DMS153 (cell line): ENCODE measurements at regions not wholly inside any gene's neighbourhood (a gene's known extent, or its start where the extent isn't known, plus 50 kb on each side); places are given as distances from the start of the nearest gene placed in this dataset.

Source experiments
- DNase-seq: peaks from one replicate; lab custom pipeline; 2025; lab: John Stamatoyannopoulos, UW

DNA sequence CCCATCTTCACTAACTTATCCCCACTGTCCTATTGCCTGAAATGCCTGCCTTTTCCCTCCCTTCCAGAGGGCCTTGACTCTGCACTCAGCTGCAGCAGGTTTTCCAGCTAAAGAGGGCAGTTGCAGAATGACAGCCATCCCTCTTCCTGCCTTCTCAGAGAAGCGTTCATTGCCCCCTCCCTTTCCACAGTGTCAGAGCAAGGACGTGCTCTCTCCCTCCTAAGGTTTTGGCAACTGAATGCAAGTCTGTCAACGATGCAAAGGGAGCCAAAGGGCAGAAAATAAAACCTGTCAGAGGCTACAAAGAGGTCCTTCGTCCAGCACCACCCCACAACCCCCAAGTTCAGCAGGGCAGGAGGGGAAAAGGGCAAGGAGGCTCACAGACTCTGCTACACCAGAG, 230.1 kb upstream of the THBS1 start:
- no peak for DNase-seq

DNA sequence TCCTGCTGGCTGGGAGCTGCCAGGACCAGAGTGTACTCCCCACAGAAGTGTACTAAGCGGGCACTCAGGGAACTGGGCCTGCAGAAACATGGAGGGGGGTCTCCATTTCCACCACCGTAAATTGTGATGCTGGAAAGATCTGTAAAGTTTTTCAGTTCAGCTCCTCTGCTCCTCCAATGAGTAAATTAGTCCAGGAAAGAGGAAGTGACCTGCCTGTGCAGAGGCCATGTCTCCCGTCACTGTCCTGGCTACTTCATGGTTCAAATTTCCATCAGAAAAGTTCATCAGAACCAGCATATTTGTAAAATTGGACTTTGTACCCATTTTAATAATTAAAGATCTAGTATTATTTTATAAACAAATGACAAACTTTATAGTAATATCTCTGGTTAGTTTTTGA, 226.7 kb upstream of the THBS1 start:
- DNase-seq: no peak

DNA sequence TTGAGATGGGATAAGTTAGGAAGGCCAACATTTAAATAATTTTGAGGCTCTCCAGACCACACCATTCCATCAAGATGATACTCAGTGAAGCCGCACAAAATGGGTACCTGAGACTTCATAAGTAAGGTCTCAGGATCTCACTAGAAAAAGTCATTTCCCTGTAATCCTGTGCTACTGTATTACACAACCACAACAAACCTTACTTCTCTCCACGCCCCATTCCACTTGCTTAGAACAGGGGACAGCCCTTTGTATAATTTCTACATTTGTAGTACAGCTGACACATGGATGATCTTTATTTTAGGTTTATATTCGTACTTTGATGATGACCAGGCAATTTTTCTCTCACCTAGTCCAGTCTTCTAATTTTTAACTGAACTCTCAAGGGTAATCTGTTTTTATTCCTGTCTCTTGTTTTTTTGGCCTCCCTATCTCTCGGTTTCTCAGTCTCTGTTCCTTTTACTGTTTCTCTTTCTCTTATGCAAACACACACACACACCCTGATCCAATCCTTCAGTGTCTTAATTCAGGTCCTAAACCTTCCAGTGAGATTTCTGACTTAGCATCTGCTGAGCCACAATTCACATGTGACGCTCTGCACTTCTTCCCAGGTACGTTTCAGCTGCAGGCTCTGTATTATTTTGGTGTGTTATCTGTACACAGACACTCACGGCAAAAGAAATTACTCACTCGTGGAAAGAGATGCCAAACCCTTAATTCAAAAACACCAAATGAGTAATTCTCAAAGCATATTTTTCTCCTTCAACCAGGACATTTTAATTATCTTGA, 223.2 kb upstream of the THBS1 start:
- no peak for DNase-seq

DNA sequence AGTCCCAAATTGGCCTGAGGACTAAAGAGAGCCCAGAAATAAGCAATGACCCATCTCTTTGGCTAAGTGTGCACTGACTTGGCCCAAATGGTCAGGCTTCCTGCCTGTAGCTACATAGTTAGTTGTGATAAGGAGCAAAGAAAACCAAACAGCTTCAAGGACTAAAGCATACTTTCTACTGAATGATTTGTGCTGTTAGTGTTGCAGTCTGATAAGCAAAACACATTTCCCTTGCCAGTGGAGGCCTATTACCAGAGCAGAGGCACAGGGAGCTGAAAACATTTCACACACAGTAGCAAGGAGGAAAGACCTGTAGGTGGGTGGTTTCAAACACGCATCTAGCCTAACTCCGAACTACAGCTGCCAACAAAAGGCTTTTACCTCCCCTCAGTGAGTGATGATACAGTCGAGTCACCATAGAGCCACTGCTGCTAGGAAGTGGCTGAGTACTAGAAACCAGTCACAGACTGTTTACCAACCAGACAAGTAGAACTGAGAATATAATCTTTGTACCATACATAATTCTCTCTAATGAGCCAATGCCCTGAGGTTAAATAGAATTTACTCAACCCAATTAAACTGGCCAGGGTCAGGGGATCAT, 222.3 kb upstream of the THBS1 start:
- DNase-seq: no peak

DNA sequence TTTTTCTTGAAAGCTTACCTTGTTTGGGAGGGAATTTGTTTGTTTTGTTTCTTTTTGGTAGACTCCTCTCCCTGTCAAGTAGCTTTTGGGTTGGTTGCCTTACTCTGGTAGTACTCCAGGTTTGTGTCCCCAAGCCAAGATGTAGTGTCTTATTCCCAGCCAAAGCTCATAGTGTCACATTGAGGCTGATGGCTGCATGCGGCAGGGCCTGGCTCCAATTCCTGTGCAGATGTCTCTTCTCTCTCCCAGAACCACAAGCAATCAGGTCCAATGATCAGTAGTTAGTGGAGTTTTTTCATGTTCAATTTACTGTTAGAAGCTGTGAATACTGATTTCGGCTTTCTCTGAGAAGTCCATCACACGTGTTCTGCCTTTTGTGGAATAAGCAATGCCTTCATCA, 221.1 kb upstream of the THBS1 start:
- no peak for DNase-seq

DNA sequence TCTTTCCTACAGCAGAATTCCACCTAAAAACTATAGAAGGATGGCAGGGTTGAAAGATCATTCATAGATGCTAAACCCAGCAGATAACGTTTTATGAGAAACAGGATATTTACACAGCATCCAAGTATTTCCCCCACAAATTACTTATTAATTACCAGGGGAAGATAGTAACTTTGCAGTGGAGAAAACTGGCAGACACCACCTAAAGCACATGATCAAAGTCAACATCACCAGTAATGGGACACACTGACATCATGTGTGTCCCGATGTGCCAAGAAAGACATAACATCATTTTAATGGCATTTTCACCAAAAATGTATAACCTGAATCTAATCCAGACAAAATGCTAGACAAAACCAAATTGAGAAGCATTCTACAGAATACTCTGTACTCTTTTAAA, 220.4 kb upstream of the THBS1 start:
- DNase-seq: no peak

DNA sequence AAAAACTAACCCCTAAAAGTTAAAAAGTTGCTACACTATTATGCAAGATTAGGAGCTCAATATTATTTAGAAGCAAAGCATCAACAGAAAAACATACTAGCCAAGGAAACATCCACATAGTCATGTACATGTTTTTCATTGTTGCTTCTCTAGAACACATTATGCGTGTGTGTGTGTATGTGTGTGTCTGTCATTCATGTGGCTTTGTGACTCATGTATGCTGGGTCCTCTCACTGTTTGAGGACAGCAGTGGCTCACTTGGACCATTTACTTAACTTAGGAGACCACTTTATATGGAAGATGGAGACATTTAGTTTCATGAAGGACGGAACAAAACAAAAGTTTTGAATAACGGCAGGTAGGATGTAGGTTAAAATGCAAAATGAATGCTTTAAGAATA, 219.4 kb upstream of the THBS1 start:
- no peak for DNase-seq

DNA sequence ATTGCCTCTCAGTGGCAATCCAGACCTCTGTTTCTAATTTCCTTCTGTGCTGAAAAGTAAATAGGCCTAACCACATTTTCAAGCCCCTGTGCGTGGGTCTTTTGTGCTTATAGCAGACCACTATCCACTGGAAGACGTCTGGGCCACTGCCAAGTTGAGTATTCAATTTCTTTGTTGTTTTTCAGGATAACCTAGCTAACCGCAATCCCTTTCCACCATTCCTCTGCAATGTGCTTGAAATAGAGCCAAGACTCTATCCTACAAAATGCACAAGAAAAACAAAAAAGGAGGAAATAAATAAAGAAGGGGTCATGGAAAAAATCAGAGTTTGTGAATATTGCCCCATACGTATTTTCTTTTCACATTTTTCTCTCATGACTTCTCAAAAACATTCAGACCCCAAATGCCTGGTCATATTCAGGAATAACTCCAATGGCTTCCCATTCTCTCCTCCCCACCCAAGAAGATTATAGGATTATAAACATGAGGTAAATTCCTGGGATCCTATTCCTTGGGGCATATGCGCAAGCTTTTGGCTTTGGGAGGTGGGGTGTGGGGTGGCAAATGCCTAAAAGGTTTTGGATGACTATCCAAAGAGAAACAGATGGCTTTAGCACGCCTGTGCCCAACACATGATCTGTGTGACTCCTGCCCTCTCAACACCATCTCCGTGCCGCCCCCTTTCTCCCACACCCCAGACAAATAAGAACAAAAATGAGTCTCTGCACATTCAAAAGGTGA, 217.9 kb upstream of the THBS1 start:
- no peak for DNase-seq

DNA sequence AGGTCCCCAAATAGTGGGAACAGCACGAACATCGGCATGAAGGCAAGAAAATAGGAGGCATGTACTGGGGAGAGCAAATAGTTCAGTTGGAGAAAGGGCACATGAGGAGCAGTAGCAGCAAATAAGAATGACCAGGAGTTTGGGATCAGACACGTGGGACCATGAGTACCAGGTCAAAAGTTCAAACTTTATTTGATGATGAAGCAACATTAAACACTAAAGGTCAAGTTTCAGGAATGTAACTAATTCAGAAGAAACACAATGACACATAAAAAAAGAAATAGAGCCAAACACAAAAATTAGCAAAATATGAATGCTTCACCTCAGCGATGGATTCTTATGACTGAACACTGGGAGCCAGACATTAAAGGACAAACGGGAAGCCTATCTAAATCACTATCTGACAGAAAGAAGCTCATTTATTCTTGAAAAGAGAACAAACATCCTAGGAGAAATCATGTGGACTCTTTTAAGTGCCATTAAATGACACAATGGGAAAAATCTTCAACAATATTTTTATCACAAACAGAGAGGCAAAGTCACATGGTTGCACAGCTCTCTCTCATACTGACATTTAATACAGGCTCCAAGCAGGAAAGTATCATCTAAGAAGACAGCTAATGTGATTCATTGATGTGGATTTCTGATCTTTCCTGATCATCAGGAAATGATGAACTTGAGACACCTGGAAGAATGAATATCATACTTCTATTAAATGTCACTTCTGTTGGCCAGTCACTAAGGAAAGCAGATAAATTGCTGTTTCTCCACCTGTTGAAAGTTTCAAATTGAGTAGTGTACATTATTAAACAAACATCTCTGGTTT, 216.9 kb upstream of the THBS1 start:
- DNase-seq: no peak

DNA sequence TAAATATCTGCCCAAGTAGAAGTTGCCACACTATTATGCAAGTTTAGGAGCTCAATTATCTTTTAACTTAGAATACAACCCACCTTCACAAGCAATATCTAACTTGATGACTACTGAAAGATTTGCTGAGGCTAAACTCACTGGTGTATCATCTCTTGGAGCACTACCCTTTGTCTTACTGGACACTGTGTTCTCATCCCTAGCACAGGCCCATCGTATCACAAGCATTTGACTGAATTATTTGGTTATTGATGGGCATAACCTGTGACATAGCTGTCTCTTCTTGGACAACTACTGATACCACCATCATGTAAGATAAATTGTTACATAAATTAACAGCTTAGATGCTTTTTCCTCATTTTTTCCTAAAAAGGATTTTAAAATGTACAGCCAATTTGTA, 216.2 kb upstream of the THBS1 start:
- no peak for DNase-seq

DNA sequence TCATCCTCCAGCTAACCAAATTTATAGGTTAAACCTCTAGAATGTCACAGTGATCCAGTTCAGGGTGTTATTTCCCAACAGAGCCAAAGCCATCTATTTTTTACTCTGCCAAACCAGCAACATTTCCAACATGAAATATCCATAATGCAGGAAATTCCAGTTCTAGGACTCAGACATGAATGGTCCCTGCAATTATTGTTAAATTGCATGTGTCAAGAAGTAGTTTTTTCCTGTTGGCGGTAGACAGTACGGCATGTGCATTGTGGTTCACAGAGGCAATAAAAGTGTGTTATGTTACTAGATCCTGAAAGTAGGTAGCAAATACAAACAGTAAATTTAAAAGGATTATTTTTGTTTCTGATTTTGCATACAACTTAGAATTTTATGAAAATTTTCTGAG, 215.7 kb upstream of the THBS1 start:
- no peak for DNase-seq

DNA sequence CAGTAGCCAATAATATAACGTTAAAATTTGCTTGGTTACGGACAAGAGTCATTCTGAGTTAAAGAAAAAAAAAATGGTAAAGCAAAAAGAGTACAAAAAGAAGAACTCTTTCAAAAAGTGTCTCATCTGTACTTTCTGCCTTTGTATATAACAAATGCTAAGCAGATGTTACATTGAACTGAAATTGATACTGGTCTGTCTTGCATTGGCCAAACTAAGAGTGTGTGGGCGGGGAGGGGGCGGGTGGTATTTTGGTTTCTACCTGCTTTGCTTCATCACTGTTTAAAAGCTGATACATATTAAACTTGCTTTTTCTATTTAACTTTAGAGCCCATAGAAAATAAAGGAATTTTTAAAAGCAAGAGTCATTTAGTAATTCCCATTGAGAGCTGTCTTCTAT, 215.0 kb upstream of the THBS1 start:
- DNase-seq: no peak

DNA sequence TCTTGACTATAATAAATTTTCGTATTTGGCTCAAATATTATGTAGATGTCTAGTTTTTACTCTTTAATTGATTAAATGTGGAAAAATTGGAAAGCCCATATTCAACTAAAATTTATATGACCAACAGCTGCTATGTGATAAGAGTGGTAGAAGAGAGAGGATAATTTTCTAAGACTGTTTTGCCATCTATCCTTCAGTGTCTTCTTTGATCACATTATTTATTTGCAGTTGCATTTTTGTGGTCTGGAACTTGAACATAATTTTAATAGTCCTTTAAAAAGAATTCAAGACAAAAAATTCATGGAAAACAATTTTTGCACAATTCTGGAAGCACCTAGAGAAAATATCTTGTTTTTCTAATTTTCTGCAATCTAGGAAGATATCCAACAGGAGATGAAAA, 213.3 kb upstream of the THBS1 start:
- DNase-seq: no peak

DNA sequence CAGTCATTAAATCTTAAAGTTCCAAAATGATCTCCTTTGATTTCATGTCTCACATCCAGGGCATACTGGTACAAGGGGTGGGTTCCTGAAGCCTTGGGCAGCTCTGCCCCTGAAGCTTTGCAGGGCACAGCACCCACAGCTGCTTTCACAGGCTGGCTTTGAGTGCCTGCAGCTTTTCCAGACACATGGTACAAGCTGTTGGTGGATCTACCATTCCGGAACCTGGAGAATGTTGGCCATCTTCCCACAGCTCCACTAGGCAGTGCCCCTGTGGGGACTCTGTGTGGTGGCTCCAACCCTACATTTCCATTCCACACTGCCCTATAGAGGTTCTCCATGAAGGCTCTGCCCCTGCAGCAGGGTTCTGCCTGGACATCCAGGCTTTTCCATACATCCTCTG, 211.1 kb upstream of the THBS1 start:
- DNase-seq: no peak

DNA sequence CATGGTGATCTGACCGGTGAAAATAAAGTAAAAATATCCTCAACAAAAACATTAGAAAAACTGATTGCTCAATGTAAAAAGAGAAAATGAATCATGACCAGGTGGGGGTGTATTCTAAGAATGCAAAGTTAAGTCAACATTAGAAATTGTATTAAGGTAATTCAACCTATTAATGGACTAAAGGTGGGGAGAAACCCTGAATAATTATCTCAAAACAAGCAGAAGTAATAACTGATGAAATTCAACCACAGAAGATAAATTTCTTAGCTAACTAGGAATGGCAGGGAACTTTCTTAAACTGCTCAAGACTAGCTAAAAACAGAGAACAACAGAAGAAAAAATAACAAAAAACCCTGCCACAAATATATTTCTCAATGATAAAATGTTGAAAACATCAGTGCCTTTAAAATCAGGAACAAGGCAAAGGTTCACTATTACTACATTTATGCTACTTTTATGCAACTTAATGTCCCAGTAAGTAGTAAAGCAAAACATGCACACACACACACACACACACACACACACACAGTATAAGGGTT, 204.4 kb upstream of the THBS1 start:
- no peak for DNase-seq

DNA sequence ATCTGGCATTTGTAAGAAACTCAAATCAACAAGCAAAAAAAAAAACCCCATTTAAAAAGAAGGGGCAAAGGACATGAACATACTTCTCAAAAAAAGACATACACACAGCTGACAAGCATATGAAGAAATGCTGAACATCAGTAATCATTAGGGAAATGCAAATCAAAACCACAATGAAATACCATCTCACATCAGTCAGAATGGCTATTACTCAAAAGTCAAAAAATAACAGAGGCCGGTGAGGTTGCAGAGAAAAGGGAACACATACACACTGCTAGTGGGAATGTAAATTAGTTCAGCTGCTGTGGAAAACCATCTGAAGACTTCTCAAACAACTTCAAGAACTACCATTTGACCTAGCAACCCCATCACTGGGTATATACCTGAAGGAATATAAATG, 199.4 kb upstream of the THBS1 start:
- DNase-seq: no peak

DNA sequence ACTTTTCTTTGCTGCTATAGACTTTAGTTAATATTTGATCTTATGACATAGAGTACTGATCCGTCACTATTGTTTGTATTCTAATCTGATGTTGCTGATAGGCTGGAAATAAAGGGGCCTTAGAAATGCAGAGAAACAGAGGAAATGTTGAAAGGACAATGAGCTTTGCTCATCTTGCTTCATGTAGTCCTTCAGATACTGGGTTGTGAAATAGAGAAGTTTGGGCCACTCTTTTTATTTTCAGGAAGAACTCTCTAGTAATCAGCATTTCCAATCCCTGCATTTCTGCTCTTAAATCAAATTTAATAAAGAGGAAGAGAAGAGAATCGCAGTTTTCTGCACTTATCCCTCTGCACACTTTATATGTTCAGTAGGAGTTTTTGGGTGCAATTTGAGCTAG, 192.8 kb upstream of the THBS1 start:
- no peak for DNase-seq

DNA sequence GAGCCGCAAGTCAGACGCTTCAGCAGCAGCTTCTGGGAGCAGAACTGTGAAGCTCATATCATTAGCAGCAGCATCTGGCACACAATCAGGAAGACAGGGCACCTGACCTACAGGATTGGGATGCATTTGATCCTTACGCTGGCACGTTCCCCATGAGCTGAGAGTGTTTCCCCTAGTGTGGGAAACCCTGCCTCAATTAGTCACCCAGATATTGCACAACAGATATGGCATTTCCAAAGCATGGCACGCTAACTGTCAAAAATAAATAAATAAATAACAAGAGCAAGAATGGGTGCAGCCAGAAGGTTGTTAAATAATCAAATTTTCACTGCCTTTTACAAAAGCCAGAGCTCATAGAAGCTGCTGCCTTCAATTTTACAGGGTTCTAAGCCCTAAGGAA, 189.6 kb upstream of the THBS1 start:
- DNase-seq: no peak

DNA sequence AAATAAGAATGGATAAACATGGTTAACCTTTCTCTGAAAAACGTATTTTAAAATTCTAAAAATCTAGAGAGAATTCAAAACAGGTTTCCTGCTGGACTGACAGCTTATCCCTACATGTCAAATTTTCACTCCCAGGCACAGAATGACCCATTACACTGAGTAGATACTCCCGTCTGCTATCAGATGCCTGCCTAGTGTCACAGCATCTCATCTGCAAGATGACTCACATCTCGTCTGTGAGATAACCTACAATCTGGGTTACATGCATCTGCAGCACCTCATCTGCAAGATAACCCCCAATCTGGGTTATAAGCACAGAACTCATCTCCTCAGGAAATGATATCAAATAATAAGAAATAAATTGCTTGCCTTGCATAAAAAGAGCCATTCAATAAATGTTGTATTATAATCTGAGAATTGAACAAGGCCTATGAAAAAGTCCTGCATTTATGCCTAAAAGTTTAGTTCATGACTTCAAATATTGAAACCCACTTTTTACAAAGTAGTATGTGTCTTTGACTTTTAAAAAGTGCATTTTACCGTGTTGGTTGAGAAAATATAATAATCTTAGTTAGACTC, 188.3 kb upstream of the THBS1 start:
- no peak for DNase-seq

DNA sequence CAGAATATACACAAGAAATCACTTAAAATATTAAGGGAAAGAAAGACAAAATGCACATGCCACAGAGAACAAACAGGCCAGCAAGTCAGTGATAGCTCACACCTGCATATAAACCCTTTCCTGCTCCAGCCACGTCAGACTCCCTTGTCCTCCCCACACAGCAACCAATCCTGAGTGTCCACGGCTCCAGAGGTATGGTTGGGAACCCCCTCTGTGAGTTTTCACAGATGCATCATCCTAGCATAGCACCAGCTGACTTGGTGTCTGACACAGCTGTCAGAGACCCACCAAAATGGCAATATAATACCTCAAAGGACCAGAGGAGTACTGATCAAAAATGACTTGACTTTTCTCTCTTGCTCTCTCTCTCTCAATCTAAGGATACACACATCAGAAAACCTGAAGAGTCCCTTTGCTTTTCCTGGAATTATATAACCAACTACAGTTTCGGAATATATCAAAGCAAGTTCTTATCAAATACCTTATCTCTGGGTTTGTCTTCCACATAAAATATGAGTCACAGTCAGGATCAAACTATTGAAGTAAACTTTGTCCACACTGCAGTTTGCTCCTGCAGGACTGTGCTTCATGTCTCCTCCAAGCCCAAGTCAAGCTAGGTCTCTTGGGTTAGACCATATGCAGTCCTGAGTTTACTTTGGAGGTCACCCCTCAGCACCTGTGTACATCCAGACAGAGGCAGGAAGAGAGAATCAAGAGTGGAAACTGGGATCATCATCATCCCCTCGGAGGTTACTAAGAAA, 187.1 kb upstream of the THBS1 start:
- DNase-seq: no peak

DNA sequence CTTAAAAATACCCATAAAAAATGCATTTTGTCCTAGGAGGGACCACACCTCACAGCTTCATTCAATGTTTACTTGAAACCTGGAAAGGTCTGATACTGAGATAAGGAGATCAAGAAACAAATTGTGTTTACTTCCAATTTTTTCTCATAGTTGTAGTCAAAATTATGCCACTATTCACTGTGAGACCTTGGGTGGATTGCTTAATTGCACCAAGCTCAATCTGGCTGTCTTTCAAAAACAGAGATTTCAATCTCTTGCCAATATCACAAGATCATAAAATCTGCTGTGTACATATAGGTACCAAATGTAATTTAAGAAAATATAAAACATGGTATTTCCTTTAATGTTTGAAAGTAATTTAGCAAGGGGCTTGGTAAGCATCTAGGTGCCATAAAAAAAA, 186.4 kb upstream of the THBS1 start:
- DNase-seq: no peak
